GM12872 (cell line): ENCODE measurements at regions not wholly inside any gene's neighbourhood (a gene's known extent, or its start where the extent isn't known, plus 50 kb on each side); places are given as distances from the start of the nearest gene placed in this dataset.

Experiments
- TF ChIP-seq, protein P1 (sequence below): IDR thresholded peaks from 3 replicates; pipeline ENCODE4 v1.5.1; 2011; ENCODE audit warnings: low read depth, mild to moderate bottlenecking, low read length, moderate library complexity; ENCODE audit not compliant: insufficient read depth

DNA sequence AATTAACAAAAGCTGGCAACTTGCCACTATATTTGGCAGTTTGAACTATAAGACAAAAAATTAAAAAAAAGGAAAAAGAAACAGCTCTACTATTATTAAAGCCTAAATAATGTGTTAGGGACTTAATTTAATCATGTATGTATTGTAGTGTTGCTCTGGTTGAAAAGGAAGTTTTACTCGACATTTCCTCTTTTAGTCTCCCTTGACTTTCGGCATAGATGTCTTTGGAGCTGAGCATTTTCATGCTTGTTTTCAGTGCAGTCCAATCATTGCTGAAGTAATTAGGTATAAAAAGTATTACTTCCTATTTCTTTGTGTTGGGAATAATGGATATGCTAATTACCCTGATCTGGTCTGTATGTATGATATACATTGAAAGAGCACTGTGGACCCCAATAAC lies 216.8 kb upstream of the KLF6 start:
- TF ChIP-seq, protein P1, sequence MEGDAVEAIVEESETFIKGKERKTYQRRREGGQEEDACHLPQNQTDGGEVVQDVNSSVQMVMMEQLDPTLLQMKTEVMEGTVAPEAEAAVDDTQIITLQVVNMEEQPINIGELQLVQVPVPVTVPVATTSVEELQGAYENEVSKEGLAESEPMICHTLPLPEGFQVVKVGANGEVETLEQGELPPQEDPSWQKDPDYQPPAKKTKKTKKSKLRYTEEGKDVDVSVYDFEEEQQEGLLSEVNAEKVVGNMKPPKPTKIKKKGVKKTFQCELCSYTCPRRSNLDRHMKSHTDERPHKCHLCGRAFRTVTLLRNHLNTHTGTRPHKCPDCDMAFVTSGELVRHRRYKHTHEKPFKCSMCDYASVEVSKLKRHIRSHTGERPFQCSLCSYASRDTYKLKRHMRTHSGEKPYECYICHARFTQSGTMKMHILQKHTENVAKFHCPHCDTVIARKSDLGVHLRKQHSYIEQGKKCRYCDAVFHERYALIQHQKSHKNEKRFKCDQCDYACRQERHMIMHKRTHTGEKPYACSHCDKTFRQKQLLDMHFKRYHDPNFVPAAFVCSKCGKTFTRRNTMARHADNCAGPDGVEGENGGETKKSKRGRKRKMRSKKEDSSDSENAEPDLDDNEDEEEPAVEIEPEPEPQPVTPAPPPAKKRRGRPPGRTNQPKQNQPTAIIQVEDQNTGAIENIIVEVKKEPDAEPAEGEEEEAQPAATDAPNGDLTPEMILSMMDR: no peak

GRCh38 chr10:3999642-4000041 lies 214.6 kb upstream of the KLF6 start:
- TF ChIP-seq, protein P1: no peak

GRCh38 chr10:3996697-3997096 lies 211.7 kb upstream of the KLF6 start:
- TF ChIP-seq, protein P1: no peak

DNA sequence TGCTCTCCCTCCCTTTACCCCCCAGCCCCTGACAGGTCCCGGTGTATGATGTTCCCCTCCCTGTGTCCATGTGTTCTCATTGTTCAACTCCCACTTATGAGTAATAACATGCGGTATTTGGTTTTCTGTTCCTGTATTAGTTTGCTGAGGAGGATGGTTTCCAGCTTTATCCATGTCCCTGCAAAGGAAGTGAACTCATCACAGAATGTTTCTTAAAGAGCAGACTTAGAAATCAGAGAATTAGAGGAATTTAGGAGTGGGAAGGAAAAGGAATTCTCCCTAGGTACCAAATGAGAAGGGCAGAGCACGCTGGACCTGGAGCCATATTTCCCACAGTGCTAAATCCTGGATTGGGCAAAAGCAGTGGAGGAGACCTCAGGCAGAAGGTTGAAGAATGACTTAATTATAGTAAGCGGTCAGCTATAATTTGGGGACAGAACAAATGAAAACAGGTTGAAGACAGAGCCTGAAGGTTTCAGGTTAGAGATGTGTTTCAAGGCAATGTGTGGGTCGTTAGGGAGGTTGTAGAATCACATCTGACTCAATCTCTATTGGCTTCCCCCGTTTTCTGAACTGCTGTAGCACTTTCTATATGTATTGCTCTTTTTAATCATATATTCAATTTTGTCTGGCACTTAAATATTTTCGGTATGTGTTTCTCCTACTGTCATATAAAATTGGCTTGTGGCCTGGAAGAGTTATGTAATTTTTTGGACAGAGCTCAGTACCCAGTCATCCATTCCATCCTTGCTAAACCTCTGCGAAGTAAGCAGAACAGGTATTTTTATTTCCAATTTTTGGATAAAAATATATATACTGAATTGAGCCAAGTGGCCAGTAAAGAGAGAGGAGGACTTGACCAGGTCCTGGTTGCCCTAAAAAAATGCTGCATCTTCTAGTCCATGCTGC lies 210.5 kb upstream of the KLF6 start:
- TF ChIP-seq, protein P1: no peak

DNA sequence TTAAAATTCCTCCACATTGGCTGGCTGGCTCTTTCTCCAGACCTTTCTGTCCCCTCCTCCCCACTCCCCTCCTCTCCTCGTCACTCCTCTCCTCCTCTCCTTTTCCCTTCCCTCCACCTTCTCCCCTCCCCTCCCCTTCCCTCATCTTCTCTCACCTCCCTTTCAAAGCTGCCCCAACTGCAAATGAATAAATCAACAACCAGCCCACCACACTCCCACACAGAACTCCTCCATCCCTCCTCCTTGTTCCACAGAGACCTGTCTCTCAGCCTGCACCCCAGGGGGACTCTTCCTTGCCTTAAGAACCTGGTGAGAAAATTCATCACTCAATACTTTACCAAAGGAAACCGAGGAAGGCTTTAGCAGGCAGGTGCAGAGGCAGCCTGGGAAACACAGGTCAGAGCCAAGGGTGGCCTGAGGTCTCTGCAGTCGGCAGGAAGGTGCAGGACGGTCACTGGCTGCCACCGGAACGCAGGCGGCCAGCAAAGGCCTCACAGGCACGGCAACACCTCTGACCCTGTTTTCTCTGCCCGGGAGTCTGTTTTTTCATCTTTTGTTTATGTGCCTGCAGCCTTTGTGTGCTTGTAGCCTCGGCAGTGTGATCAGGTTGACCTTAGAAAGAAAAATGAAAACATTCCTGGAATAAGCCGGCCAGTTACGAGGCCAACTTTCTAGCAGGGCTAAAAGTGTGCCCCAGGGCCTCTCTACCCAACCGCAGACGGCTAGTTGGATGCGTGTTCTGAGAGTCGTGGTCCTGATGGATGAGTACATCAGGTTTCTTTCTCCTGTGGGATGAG lies 207.6 kb upstream of the KLF6 start:
- TF ChIP-seq, protein P1: no peak

GRCh38 chr10:3990307-3990706 lies 205.3 kb upstream of the KLF6 start:
- TF ChIP-seq, protein P1: no peak
